Adipocyte (in vitro differentiated cells): ENCODE measurements at regions not wholly inside any gene's neighbourhood (a gene's known extent, or its start where the extent isn't known, plus 50 kb on each side); places are given as distances from the start of the nearest gene placed in this dataset.

ENCODE experiments used
- DNase-seq: peaks from one replicate; pipeline ENCODE4 v3.0.0-alpha.2; 2015; ENCODE audit warnings: low read depth
- H3K27me3 ChIP-seq: replicated peaks from 2 replicates; pipeline ENCODE4 v1.7.0; 2013; ENCODE audit warnings: mild to moderate bottlenecking, low read length, moderate library complexity; ENCODE audit not compliant: control insufficient read depth, insufficient read depth
- H3K36me3 ChIP-seq: 2 replicates; pipeline ENCODE4 v1.7.0; 2013; ENCODE audit warnings: low read length, mild to moderate bottlenecking, moderate library complexity; ENCODE audit not compliant: control insufficient read depth, insufficient read depth, severe bottlenecking
- H3K4me1 ChIP-seq: 2 replicates; pipeline ENCODE4 v1.7.0; 2013; ENCODE audit warnings: mild to moderate bottlenecking, low read length, moderate library complexity; ENCODE audit not compliant: control insufficient read depth, insufficient read depth
- H3K4me3 ChIP-seq: 2 replicates; pipeline ENCODE4 v1.7.0; 2013; ENCODE audit warnings: mild to moderate bottlenecking, low read length, moderate library complexity
- H3K9ac ChIP-seq: 2 replicates; pipeline ENCODE4 v1.7.0; 2013; ENCODE audit warnings: mild to moderate bottlenecking, low read length, moderate library complexity
- H3K9me3 ChIP-seq: 2 replicates; pipeline ENCODE4 v1.7.0; 2013; ENCODE audit warnings: mild to moderate bottlenecking, low read length, moderate library complexity; ENCODE audit not compliant: control insufficient read depth

DNA sequence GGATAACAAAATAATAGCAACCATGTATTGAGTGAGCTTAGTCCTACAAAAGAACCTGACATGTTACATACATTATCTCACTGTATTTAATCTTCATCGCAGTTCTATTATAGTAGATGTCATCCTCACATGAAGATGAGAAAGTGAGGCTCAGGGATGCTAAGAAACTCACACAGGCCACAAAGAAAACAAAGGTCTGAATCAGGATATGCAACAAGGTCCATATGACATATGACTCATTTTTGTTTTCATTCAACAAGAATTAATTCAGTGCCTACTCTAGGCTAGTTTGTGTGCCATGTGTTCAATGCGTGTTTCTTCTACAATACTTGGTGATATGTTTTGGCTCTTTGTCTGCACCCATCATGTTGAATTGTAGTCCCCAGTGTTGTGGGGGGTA is 219.7 kb upstream of the EPHA4 start:
- no peak overlapping the region for H3K9ac ChIP-seq
- H3K4me3 ChIP-seq = no peak overlapping the region
- no peaks in the 10 kb centered on the region for H3K27me3 ChIP-seq
- no peaks in the 10 kb centered on the region for H3K4me1 ChIP-seq
- H3K9me3 ChIP-seq = no peaks in the 10 kb centered on the region
- DNase-seq = no peak
- H3K36me3 ChIP-seq = no peaks in the 10 kb centered on the region

DNA sequence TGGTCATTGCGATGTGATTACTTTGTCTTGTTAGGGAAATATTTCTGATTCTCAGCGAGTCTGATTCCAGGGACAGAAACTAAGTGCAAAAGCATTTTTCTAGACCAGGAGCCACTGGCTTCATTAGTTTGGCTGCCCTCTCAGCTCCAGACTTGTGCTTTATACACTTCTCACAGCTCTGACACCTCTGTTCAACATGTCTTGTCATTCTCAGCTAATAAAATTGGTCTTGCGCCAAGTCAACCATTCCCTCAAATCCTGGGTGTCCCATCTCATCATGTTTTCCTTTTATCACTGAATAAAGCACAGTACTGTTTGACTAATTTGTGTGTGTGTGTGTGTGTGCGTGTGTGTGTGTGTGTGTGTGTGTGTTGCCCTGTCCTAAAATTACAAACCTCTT is 215.5 kb upstream of the EPHA4 start:
- no peak overlapping the region for H3K9ac ChIP-seq
- no peak overlapping the region for H3K4me3 ChIP-seq
- no peaks in the 10 kb centered on the region for H3K9me3 ChIP-seq
- H3K27me3 ChIP-seq = no peaks in the 10 kb centered on the region
- H3K4me1 ChIP-seq = no peaks in the 10 kb centered on the region
- no peaks in the 10 kb centered on the region for H3K36me3 ChIP-seq
- no peak for DNase-seq

DNA sequence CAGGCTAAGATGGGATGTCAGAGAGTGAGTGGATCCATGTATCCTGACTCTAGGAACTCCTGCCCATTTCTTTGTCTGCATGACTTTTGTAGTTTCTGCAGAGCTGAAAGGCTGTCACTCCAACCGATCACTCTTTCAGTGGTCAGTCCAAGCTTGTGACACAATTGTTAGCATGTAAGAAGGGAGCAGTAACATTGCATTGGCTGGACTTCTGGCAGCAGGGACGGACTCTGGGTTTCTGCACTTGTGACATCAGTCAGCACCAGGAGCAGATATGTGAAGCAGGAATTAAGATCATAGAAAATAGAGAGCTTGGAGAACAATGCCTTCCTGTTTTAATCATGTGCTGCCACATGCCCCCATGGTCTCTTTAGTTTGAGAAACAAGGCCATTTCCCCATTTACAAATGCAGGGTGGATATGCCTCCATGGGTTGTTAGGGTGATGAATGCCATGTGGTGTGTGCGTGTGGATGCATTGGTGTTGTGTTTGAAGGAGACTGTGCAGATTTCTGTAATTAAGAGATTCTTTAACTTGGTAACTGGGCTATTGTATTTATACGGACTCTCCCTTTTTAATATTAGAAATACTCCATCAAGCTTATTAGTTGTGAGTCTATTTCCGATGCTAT is 214.3 kb upstream of the EPHA4 start:
- no peaks in the 10 kb centered on the region for H3K4me1 ChIP-seq

DNA sequence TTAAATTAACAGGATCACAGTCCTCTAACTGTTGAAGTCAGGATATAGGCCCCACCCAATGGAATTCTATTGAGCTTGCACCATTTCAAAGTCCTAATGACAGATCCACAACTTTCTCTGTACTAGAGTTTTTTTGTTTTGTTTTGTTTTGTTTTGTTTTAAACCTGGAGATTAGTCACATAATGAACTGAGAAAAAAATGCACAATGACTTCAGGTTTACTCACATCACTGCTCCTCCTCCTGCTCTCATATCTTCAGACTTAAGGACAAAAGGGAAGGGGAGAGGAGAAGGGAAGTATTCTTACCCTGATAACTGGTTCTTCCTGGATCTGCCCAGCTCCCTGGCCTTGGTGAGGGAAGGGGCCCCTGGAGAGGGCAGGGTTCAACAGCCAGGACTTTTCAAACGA is 208.2 kb upstream of the EPHA4 start:
- peak overlapping the region; percentile 46 for H3K9ac ChIP-seq
- H3K9me3 ChIP-seq = no peaks in the 10 kb centered on the region
- DNase-seq = no peak
- H3K27me3 ChIP-seq = no peaks in the 10 kb centered on the region
- H3K4me1 ChIP-seq = peaks cover 16% of the 10 kb centered on the region
- no peaks in the 10 kb centered on the region for H3K36me3 ChIP-seq
- H3K4me3 ChIP-seq = peak overlapping the region; percentile 59

More for the DNA sequence above, 214.3 kb upstream of the EPHA4 start:
- no peak for DNase-seq
- Histone ChIP-seq H3K4me3 (no peak overlapping the region), H3K9ac (no peak overlapping the region), H3K27me3 (no peaks in the 10 kb centered on the region), H3K9me3 (no peaks in the 10 kb centered on the region), H3K36me3 (no peaks in the 10 kb centered on the region)

DNA sequence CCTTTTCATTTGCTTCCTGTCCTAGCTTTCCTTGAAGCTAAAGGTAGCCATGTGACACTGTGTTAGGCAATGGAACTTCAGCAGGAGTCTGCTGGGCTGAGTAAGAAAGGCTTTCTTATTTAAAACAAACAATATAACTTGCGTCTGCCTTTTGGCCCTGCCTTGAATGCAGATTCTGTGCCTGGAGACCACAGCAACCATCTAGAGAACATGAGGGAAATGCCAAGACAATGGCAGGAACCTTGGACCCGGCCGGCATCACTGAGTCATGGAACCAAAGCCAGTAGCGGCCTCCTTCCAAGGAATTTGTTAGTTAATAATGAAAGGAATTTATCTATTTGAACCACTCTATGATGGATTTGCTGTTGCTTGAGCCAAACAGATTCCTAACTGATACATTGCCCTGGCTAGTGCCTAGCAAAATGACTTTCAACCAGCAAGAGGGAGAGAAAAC is 207.5 kb upstream of the EPHA4 start:
- no peaks in the 10 kb centered on the region for H3K27me3 ChIP-seq
- no peaks in the 10 kb centered on the region for H3K9me3 ChIP-seq
- H3K4me3 ChIP-seq = no peak overlapping the region
- DNase-seq = no peak
- H3K36me3 ChIP-seq = no peaks in the 10 kb centered on the region
- H3K9ac ChIP-seq = peak overlapping the region; percentile 46
- H3K4me1 ChIP-seq = peaks cover 16% of the 10 kb centered on the region

DNA sequence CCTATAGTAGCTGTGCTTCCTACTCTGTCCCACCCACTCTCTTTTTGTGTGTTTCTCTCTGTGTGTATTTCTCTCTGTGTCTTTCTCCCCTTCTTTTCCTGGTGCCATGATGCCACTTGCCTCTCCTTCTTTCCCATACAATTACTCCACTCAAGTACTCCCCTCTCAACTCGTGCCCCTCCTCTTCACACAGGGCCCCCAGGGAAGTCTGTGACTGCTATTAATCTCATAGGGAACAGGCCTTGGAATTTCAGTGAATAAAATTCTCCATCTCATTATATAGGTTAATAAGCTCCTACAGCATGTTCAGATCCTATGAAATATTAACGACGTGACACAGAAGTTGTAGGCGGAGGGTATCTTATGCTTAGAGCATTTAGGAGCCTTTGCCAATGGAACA is 205.9 kb upstream of the EPHA4 start:
- Histone ChIP-seq H3K4me1 (peaks cover 16% of the 10 kb centered on the region), H3K4me3 (no peak overlapping the region), H3K27me3 (peaks cover 6% of the 10 kb centered on the region)

DNA sequence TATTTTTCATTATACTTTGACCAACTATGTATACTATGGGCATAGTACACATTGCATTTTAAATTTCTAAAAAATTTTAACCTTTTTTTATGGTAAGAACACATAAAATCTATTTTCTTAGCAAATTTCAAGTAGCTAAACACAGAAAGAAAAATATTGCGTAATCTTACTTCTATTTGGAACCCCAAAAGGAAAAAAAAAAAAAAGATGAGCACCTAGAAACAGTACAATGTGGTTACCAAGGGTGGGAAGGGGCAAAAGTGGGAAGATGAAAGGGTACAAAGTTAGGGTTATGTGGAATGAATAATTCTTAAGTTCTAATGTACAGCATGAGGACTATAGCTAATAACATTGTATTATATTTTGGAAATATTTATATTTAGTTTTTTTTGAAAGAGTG is 205.0 kb upstream of the EPHA4 start:
- Histone ChIP-seq H3K9ac (no peak overlapping the region), H3K36me3 (no peaks in the 10 kb centered on the region), H3K9me3 (no peaks in the 10 kb centered on the region), H3K27me3 (peaks cover 7% of the 10 kb centered on the region), H3K4me1 (peaks cover 16% of the 10 kb centered on the region), H3K4me3 (no peak overlapping the region)
- DNase-seq = no peak

More for the DNA sequence above, 205.9 kb upstream of the EPHA4 start:
- no peak overlapping the region for H3K9ac ChIP-seq
- no peaks in the 10 kb centered on the region for H3K36me3 ChIP-seq
- no peaks in the 10 kb centered on the region for H3K9me3 ChIP-seq
- no peak for DNase-seq

DNA sequence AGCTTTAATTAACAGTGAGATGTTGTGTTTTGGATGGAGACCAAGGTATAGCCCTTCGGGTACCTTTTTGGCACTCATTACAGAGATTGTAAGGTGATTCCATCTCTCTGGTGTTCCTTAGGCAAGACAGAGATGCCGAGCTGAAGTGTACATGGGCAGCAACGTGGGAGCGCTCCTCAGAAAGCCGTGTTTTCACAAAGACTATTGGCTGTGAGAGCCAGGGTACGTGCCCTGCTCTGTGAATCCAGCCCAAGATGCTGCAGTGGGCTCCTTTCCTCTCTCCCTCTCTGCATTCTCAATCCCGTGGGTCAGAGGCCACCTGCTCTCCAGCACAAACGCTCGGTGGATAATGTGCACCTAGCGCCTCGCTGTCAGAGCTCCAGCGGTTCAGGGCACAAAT is 203.0 kb upstream of the EPHA4 start:
- no peak overlapping the region for H3K9ac ChIP-seq
- no peak for DNase-seq

DNA sequence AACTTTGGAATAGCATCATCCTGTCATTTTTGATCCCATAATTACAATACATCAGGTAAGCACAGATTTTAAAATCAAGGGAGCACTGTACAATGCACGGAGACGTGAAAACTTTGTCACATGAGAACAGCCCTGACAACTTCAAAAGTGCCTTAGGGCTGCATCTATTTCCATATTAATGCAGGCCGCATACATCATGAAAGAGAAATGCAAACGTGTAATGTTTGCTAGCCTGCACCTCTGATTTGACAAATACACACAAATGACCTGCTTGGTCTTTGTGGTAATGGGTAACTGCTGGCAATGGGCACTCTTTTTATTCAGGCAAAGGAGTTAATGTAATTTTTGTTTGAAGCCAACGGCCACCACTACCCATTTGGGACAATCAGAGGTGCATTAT is 202.0 kb upstream of the EPHA4 start:
- H3K9me3 ChIP-seq = no peaks in the 10 kb centered on the region

More for the DNA sequence above, 203.0 kb upstream of the EPHA4 start:
- Histone ChIP-seq H3K9me3 (no peaks in the 10 kb centered on the region), H3K4me3 (no peak overlapping the region), H3K4me1 (peaks cover 7% of the 10 kb centered on the region), H3K36me3 (no peaks in the 10 kb centered on the region), H3K27me3 (peaks cover 7% of the 10 kb centered on the region)

DNA sequence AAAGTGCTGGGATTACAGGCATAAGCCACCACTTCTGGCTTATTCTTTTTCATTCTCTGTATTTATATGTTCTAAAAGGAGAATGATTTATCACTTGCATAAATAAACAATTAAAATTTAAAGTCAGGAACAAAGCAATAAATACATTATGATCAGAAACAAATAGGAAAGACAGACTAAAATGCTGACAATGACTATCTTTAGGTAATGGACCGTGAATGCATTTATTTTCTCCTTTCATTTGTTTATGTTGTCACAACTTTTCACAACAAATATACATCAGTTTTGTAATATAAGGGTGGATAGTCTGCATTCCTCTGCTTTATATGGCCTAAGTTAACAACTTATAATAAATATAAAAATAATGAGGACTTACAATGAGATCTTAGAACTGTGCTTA is 199.2 kb upstream of the EPHA4 start:
- Histone ChIP-seq H3K4me1 (peaks cover 7% of the 10 kb centered on the region), H3K4me3 (no peak overlapping the region), H3K27me3 (peaks cover 7% of the 10 kb centered on the region), H3K36me3 (no peaks in the 10 kb centered on the region), H3K9me3 (no peaks in the 10 kb centered on the region), H3K9ac (no peak overlapping the region)
- no peak for DNase-seq

More for the DNA sequence above, 202.0 kb upstream of the EPHA4 start:
- no peaks in the 10 kb centered on the region for H3K36me3 ChIP-seq
- no peak for DNase-seq
- no peaks in the 10 kb centered on the region for H3K4me1 ChIP-seq
- H3K27me3 ChIP-seq = peaks cover 7% of the 10 kb centered on the region
- no peak overlapping the region for H3K9ac ChIP-seq
- no peak overlapping the region for H3K4me3 ChIP-seq

DNA sequence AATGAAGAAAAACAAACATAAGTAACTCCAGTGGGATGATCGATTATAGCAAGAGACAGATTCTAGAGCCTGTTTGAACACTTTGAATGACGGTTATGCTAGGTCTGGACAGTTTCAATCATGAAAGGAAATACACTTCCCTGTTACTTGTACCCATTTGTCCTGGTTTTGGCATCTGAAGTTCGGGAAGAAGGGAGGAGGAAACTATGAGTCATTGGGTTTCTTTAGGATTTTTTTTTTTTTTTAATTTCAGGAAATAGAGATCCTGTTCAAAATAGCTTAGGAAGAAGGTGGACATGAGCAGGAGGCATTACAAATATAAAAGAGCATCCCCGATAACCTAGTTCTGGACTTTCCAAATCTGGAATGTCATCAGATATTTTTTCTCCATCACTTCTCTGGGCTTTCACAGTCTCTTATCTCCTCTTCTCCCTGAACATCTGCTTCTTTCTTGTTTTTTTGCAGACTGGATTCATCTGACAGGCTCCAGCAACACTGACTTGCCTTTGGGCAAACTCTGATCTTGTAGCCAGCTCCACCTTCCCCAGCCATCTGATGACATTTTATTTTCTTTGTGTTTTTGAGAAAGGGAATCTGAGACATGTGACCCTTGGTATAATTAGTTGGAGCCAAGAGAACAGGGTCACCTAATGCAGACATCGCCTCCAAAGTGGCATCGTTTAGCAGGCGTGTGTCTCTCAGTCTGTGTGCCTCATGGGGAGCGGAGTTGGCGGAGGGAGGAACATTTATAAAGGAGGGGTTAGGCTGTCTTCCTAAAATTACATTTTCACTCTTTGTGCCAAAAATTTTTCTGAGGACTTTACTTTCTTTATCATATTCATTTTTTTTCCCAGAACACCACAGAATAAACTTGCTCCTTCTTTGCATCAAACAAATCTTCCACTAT is 195.3 kb upstream of the EPHA4 start:
- no peaks in the 10 kb centered on the region for H3K36me3 ChIP-seq
- DNase-seq = peak; percentile 6
- H3K9me3 ChIP-seq = no peaks in the 10 kb centered on the region

More for the DNA sequence above, 195.3 kb upstream of the EPHA4 start:
- no peaks in the 10 kb centered on the region for H3K27me3 ChIP-seq
- no peak overlapping the region for H3K9ac ChIP-seq
- peaks cover 7% of the 10 kb centered on the region for H3K4me1 ChIP-seq
- peak overlapping the region; percentile 32 for H3K4me3 ChIP-seq
